DMS153 treated with DMSO at 0.1 percent for 48 hours (cell line): ENCODE measurements at regions not wholly inside any gene's neighbourhood (a gene's known extent, or its start where the extent isn't known, plus 50 kb on each side); places are given as distances from the start of the nearest gene placed in this dataset.

Experiments used
- DNase-seq: peaks from one replicate; lab custom pipeline; 2025; ENCODE audit not compliant: unreplicated experiment; lab: John Stamatoyannopoulos, UW

- DNase-seq: no peak
These were observed 728.3 kb downstream of the TMTC2 start for GRCh38 chr12:83414981-83415380.

GRCh38 chr12:83408851-83409250 lies 722.1 kb downstream of the TMTC2 start:
- no peak for DNase-seq

GRCh38 chr12:83408146-83408545 lies 721.4 kb downstream of the TMTC2 start:
- no peak for DNase-seq

GRCh38 chr12:83404521-83404920 lies 717.8 kb downstream of the TMTC2 start:
- no peak for DNase-seq

- no peak for DNase-seq
These were observed 703.5 kb downstream of the TMTC2 start for GRCh38 chr12:83390186-83390585.

GRCh38 chr12:83389237-83389996 lies 702.7 kb downstream of the TMTC2 start:
- no peak for DNase-seq

- DNase-seq: no peak
These were observed 701.8 kb downstream of the TMTC2 start for GRCh38 chr12:83388551-83388950.

GRCh38 chr12:83386527-83387264 lies 700.0 kb downstream of the TMTC2 start:
- no peak for DNase-seq

- DNase-seq: no peak
These were observed 691.6 kb downstream of the TMTC2 start for GRCh38 chr12:83378186-83378727.

GRCh38 chr12:83365317-83365716 lies 678.6 kb downstream of the TMTC2 start:
- DNase-seq: no peak

GRCh38 chr12:83361475-83361874 lies 674.8 kb downstream of the TMTC2 start:
- no peak for DNase-seq

- no peak for DNase-seq
These were observed 674.4 kb downstream of the TMTC2 start for GRCh38 chr12:83361071-83361470.

GRCh38 chr12:83349907-83350611 lies 663.4 kb downstream of the TMTC2 start:
- no peak for DNase-seq

- no peak for DNase-seq
These were observed 659.6 kb downstream of the TMTC2 start for GRCh38 chr12:83346333-83346732.

GRCh38 chr12:83343767-83344166 lies 657.1 kb downstream of the TMTC2 start:
- no peak for DNase-seq

- no peak for DNase-seq
These were observed 649.0 kb downstream of the TMTC2 start for GRCh38 chr12:83335748-83336147.

- DNase-seq: no peak
These were observed 640.0 kb downstream of the TMTC2 start for GRCh38 chr12:83326666-83327065.

- DNase-seq: no peak
These were observed 637.2 kb downstream of the TMTC2 start for GRCh38 chr12:83323866-83324265.

GRCh38 chr12:83322809-83323208 lies 636.1 kb downstream of the TMTC2 start:
- no peak for DNase-seq

GRCh38 chr12:83321971-83322370 lies 635.3 kb downstream of the TMTC2 start:
- no peak for DNase-seq

GRCh38 chr12:83320350-83320749 lies 633.6 kb downstream of the TMTC2 start:
- no peak for DNase-seq
